ENCODE measurements at regions not wholly inside any gene's neighbourhood (a gene's known extent, or its start where the extent isn't known, plus 50 kb on each side); places are given as distances from the start of the nearest gene placed in this dataset.

DNA sequence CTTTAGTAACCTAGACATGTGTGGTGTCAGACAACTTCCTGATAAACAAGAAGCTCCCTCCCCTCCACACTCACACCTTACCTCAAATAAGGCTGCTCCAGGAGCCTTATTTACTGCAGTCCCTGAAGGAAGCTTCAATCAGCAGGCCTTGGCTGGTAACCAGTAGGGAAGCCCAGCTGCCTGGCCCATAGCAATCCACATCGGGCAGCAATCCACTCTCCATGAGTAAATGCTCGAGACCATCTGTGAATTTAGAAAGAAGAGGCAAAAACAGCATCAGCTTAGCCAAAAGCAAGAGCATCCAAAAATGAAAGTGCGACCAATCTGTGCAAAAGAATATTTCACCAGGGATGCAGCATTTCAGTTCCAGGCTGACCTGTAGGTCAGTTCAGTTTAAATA, 213.3 kb upstream of the TUSC1 start:
- POLR2A ChIA-PET (ENCODE audit: low non-redundant PET) = no interaction called here
- Histone ChIP-seq H3K27ac (ENCODE audit: low read depth, low read length, poor library complexity, severe bottlenecking) (no peak overlapping the region), H3K9me3 (ENCODE audit: low read depth, low read length, poor library complexity, severe bottlenecking) (no peaks in the 10 kb centered on the region), H3K36me3 (ENCODE audit: insufficient read depth, low read length, poor library complexity, severe bottlenecking) (no peaks in the 10 kb centered on the region), H3K4me3 (ENCODE audit: low read depth, low read length, poor library complexity, severe bottlenecking) (no peak overlapping the region), H3K27me3 (replicated peaks; ENCODE audit: insufficient read depth, low read depth, low read length, poor library complexity) (no peaks in the 10 kb centered on the region), H3K4me1 (ENCODE audit: insufficient read depth, low read length, poor library complexity, severe bottlenecking) (no peaks in the 10 kb centered on the region)
- CTCF ChIA-PET = no interaction called here
- intact Hi-C loops (cut with micrococcal nuclease; ENCODE audit: unreplicated experiment) = no loop called here
- DNase-seq (ENCODE audit: low spot score) = no peak
- BruUV-seq (replicated peaks) = no TSS peak
- TF ChIP-seq EZH2 (IDR thresholded peaks at IDR 0.05; ENCODE audit: borderline replicate concordance, low read depth, low read length, poor library complexity, severe bottlenecking) = no peak
- TF ChIP-seq, protein P1, sequence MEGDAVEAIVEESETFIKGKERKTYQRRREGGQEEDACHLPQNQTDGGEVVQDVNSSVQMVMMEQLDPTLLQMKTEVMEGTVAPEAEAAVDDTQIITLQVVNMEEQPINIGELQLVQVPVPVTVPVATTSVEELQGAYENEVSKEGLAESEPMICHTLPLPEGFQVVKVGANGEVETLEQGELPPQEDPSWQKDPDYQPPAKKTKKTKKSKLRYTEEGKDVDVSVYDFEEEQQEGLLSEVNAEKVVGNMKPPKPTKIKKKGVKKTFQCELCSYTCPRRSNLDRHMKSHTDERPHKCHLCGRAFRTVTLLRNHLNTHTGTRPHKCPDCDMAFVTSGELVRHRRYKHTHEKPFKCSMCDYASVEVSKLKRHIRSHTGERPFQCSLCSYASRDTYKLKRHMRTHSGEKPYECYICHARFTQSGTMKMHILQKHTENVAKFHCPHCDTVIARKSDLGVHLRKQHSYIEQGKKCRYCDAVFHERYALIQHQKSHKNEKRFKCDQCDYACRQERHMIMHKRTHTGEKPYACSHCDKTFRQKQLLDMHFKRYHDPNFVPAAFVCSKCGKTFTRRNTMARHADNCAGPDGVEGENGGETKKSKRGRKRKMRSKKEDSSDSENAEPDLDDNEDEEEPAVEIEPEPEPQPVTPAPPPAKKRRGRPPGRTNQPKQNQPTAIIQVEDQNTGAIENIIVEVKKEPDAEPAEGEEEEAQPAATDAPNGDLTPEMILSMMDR (conservative IDR thresholded peaks at IDR 0.05; ENCODE audit: low read depth, low read length) = no peak

DNA sequence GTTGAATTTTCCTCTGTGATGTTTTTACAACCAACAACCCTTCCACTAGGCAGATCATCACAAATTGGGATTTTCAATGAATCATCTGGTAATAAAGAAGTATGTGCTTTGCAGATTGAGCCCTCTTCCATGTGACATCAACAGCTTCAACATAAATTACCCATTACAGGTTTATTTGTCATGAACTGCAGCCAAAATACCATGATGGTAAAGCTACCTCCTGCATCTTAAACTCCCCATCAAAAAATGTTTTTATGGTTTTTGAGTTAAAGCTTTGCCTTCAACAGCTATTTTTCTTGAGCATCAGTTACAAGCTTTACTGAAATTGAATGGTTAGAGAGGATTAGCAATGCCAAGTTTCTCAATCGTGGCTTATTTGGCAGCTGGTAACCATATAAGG, 211.4 kb upstream of the TUSC1 start:
- BruUV-seq (replicated peaks) = no TSS peak
- no peak for TF ChIP-seq EZH2 (IDR thresholded peaks at IDR 0.05; ENCODE audit: borderline replicate concordance, low read depth, low read length, poor library complexity, severe bottlenecking)
- TF ChIP-seq, protein P1 (conservative IDR thresholded peaks at IDR 0.05; ENCODE audit: low read depth, low read length) = no peak
- POLR2A ChIA-PET (ENCODE audit: low non-redundant PET) = no interaction called here
- no peak for DNase-seq (ENCODE audit: low spot score)
- CTCF ChIA-PET = no interaction called here
- Histone ChIP-seq H3K36me3 (ENCODE audit: insufficient read depth, low read length, poor library complexity, severe bottlenecking) (no peaks in the 10 kb centered on the region), H3K4me3 (ENCODE audit: low read depth, low read length, poor library complexity, severe bottlenecking) (no peak overlapping the region), H3K9me3 (ENCODE audit: low read depth, low read length, poor library complexity, severe bottlenecking) (no peaks in the 10 kb centered on the region), H3K4me1 (ENCODE audit: insufficient read depth, low read length, poor library complexity, severe bottlenecking) (no peaks in the 10 kb centered on the region), H3K27me3 (replicated peaks; ENCODE audit: insufficient read depth, low read depth, low read length, poor library complexity) (no peaks in the 10 kb centered on the region), H3K27ac (ENCODE audit: low read depth, low read length, poor library complexity, severe bottlenecking) (no peak overlapping the region)
- intact Hi-C loops (cut with micrococcal nuclease; ENCODE audit: unreplicated experiment) = no loop called here

- CTCF ChIA-PET = no interaction called here
- no peak overlapping the region for H3K27ac ChIP-seq (ENCODE audit: low read depth, low read length, poor library complexity, severe bottlenecking)
- no peak for DNase-seq (ENCODE audit: low spot score)
- BruUV-seq (replicated peaks) = no TSS peak
- no peaks in the 10 kb centered on the region for H3K36me3 ChIP-seq (ENCODE audit: insufficient read depth, low read length, poor library complexity, severe bottlenecking)
- POLR2A ChIA-PET (ENCODE audit: low non-redundant PET) = no interaction called here
- intact Hi-C loops (cut with micrococcal nuclease; ENCODE audit: unreplicated experiment) = no loop called here
- no peaks in the 10 kb centered on the region for H3K4me1 ChIP-seq (ENCODE audit: insufficient read depth, low read length, poor library complexity, severe bottlenecking)
- H3K9me3 ChIP-seq (ENCODE audit: low read depth, low read length, poor library complexity, severe bottlenecking) = no peaks in the 10 kb centered on the region
- TF ChIP-seq, protein P1 (conservative IDR thresholded peaks at IDR 0.05; ENCODE audit: low read depth, low read length) = no peak
- no peak overlapping the region for H3K4me3 ChIP-seq (ENCODE audit: low read depth, low read length, poor library complexity, severe bottlenecking)
- no peaks in the 10 kb centered on the region for H3K27me3 ChIP-seq (replicated peaks; ENCODE audit: insufficient read depth, low read depth, low read length, poor library complexity)
These were observed 198.0 kb upstream of the TUSC1 start for GRCh38 chr9:25876248-25876647.

Measured in A673 (cell line).